ENCODE measurements at regions not wholly inside any gene's neighbourhood (a gene's known extent, or its start where the extent isn't known, plus 50 kb on each side); places are given as distances from the start of the nearest gene placed in this dataset.

- TF ChIP-seq POLR2A (IDR thresholded peaks at IDR 0.05; ENCODE audit: low read depth, low read length) (no peak), POLR2AphosphoS5 (IDR thresholded peaks at IDR 0.05; ENCODE audit: low read depth, low read length) (no peak), SPI1 (IDR thresholded peaks at IDR 0.05; ENCODE audit: low read depth, low read length) (no peak)
These were observed 55.8 kb upstream of the AJAP1 start for GRCh38 chr1:4598561-4598960.
